SU-DHL-6 (cell line): ENCODE measurements at regions not wholly inside any gene's neighbourhood (a gene's known extent, or its start where the extent isn't known, plus 50 kb on each side); places are given as distances from the start of the nearest gene placed in this dataset.
A peak's percentile ranks its signal among the peaks of the same experiment; 100 is the strongest.

Experiments
- H2AFZ ChIP-seq: fragments of 200-600 bp; sonication (generic); 2 replicates; pipeline ENCODE4 v1.6.1; 2014; ENCODE audit warnings: low read depth, mild to moderate bottlenecking, moderate library complexity, mixed read lengths, antibody characterized with exemption, low read length; ENCODE audit not compliant: severe bottlenecking
- H3F3A ChIP-seq: fragments of 200-600 bp; shearing (Covaris generic); 2 replicates; pipeline ENCODE4 v1.6.0; 2016; ENCODE audit warnings: antibody characterized with exemption, mild to moderate bottlenecking; ENCODE audit not compliant: insufficient read depth
- H3K27ac ChIP-seq: fragments of 200-600 bp; sonication (generic); 2 replicates; pipeline ENCODE4 v1.5.1; 2016; ENCODE audit warnings: low read depth, mild to moderate bottlenecking, low read length, moderate library complexity, mixed read lengths
- H3K27me3 ChIP-seq: fragments of 200-600 bp; sonication (generic), shearing (Covaris generic); 2 replicates; pipeline ENCODE4 v1.6.0; 2014; ENCODE audit warnings: mild to moderate bottlenecking, low read length
- H3K36me3 ChIP-seq: fragments of 200-600 bp; sonication (generic); 2 replicates; pipeline ENCODE4 v1.6.1; 2014; ENCODE audit warnings: mild to moderate bottlenecking, low read length, mixed read lengths
- H3K4me2 ChIP-seq: fragments of 300-600, 200-600 bp; shearing (Covaris generic), sonication (generic); 2 replicates; pipeline ENCODE4 v1.6.0; 2014; ENCODE audit warnings: low read length, low read depth, mild to moderate bottlenecking; ENCODE audit not compliant: poor library complexity, severe bottlenecking
- H3K4me3 ChIP-seq: fragments of 200-600 bp; sonication (generic); 2 replicates; pipeline ENCODE4 v1.5.1; 2014; ENCODE audit warnings: antibody characterized with exemption, low read length, mild to moderate bottlenecking, mixed read lengths; ENCODE audit not compliant: insufficient read depth, poor library complexity, severe bottlenecking
- H3K79me2 ChIP-seq: fragments of 200-600 bp; sonication (generic); 2 replicates; pipeline ENCODE4 v1.6.1; 2014; ENCODE audit warnings: mild to moderate bottlenecking, low read length, moderate library complexity; ENCODE audit not compliant: insufficient read depth
- H3K9ac ChIP-seq: fragments of 200-600 bp; sonication (generic); 2 replicates; pipeline ENCODE4 v1.7.0; 2014; ENCODE audit warnings: mild to moderate bottlenecking, low read length
- H3K9me2 ChIP-seq: fragments of 200-600 bp; sonication (generic); replicated peaks from 2 replicates; pipeline ENCODE4 v1.6.1; 2014; ENCODE audit warnings: low read length; ENCODE audit not compliant: insufficient read depth
- H3K9me3 ChIP-seq: fragments of 200-600 bp; sonication (generic); 2 replicates; pipeline ENCODE4 v1.6.1; 2014; ENCODE audit warnings: low read length, mixed read lengths; ENCODE audit not compliant: insufficient read depth
- H4K20me1 ChIP-seq: fragments of 200-600 bp; sonication (generic); 2 replicates; pipeline ENCODE4 v1.6.1; 2014; ENCODE audit warnings: low read depth, mild to moderate bottlenecking, antibody characterized with exemption, low read length, moderate library complexity, mixed read lengths
- EZH2phosphoT487 ChIP-seq: fragments of 200-600 bp; sonication (generic), shearing (Covaris generic); conservative IDR thresholded peaks from 2 replicates; pipeline ENCODE4 v1.6.1; 2018; ENCODE audit warnings: mild to moderate bottlenecking, antibody characterized with exemption, low read length, moderate library complexity, mixed read lengths
- TF ChIP-seq, protein P1 (sequence below): fragments of 200-600 bp; sonication (generic); IDR thresholded peaks from one replicate; pipeline ENCODE4 v1.5.1; 2017; ENCODE audit warnings: antibody characterized with exemption, mild to moderate bottlenecking, low read length, moderate library complexity; ENCODE audit not compliant: insufficient read depth, poor library complexity, severe bottlenecking

DNA sequence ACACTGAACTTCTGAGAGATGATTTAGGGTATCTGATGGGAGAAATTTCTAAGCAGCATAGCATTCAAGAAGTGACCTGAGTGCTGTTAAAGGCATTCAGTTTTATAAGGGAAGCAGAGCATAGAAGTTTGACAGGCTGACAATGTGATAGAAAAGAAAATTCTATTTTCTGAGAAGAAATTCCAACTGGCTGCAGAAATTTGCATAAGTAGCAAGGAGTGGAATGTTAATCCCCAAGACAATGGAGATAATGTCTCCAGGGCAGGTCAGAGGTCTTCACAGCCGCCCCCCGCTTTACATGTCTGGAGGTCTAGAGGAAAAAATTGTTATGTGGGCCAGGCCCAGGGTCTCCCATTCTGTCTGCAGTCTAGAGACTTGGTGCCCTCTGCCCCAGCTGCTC lies 1361.8 kb upstream of the EYS start:
- no peak overlapping the region for H2AFZ ChIP-seq
- TF ChIP-seq, protein P1, sequence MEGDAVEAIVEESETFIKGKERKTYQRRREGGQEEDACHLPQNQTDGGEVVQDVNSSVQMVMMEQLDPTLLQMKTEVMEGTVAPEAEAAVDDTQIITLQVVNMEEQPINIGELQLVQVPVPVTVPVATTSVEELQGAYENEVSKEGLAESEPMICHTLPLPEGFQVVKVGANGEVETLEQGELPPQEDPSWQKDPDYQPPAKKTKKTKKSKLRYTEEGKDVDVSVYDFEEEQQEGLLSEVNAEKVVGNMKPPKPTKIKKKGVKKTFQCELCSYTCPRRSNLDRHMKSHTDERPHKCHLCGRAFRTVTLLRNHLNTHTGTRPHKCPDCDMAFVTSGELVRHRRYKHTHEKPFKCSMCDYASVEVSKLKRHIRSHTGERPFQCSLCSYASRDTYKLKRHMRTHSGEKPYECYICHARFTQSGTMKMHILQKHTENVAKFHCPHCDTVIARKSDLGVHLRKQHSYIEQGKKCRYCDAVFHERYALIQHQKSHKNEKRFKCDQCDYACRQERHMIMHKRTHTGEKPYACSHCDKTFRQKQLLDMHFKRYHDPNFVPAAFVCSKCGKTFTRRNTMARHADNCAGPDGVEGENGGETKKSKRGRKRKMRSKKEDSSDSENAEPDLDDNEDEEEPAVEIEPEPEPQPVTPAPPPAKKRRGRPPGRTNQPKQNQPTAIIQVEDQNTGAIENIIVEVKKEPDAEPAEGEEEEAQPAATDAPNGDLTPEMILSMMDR = no peak
- TF ChIP-seq EZH2phosphoT487 = no peak
- no peak overlapping the region for H3K27ac ChIP-seq
- H3K4me3 ChIP-seq = no peak overlapping the region
- no peaks in the 10 kb centered on the region for H3K9me3 ChIP-seq
- H3K36me3 ChIP-seq = no peaks in the 10 kb centered on the region
- no peaks in the 10 kb centered on the region for H4K20me1 ChIP-seq
- H3K79me2 ChIP-seq = no peaks in the 10 kb centered on the region
- H3K9ac ChIP-seq = no peak overlapping the region
- H3K27me3 ChIP-seq = no peaks in the 10 kb centered on the region
- no peak overlapping the region for H3K4me2 ChIP-seq
- no peaks in the 10 kb centered on the region for H3K9me2 ChIP-seq
- no peaks in the 10 kb centered on the region for H3F3A ChIP-seq

DNA sequence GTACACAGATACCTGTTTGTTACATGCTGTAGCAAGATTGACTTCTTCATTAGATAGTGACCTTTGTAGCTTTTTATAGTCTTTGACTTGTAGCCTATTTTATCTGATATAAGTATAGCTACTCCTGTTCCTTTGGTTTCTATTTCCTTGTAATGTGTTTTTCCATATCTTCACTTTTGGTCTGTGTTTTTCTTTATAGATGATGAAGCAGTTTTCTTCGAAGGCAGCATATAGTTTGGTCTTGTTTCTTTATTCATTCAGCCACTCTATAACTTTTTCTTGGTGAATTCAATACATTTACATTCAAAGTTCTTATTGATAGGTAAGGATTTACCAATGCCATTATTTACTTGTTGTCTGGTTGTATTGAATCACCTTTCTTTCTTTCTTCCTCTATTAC lies 1357.3 kb upstream of the EYS start:
- H3K4me3 ChIP-seq = no peak overlapping the region
- no peaks in the 10 kb centered on the region for H3K9me3 ChIP-seq
- no peaks in the 10 kb centered on the region for H4K20me1 ChIP-seq
- H3F3A ChIP-seq = no peaks in the 10 kb centered on the region
- H3K9me2 ChIP-seq = no peaks in the 10 kb centered on the region
- H2AFZ ChIP-seq = peak overlapping the region; percentile 78
- no peaks in the 10 kb centered on the region for H3K79me2 ChIP-seq
- H3K27me3 ChIP-seq = no peaks in the 10 kb centered on the region
- H3K36me3 ChIP-seq = no peaks in the 10 kb centered on the region
- H3K4me2 ChIP-seq = no peak overlapping the region
- H3K27ac ChIP-seq = no peak overlapping the region
- no peak overlapping the region for H3K9ac ChIP-seq
- no peak for TF ChIP-seq EZH2phosphoT487
- TF ChIP-seq, protein P1 = no peak

DNA sequence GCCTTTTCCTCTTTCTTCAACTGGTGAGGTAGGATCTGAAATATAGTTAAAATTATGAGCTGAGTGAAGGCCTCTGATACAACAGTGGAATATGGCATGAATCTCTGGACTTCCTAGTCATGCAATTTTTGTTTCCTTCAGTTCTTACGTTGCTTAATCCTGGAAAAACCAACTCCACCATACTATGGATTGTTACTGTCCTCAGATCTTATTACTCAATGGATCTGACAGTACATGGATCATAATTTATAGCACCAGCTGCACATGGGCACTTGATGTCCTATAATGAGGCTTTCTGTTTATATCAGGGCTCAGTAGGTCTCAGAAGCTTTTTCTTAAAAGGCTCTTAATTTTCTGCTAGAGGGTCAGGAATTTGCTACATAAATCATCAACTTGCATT lies 1341.0 kb upstream of the EYS start:
- H4K20me1 ChIP-seq = no peaks in the 10 kb centered on the region
- H3K27ac ChIP-seq = no peak overlapping the region
- no peak for TF ChIP-seq EZH2phosphoT487
- TF ChIP-seq, protein P1 = no peak
- no peaks in the 10 kb centered on the region for H3K36me3 ChIP-seq
- peak overlapping the region; percentile 17 for H2AFZ ChIP-seq
- H3K9me3 ChIP-seq = no peaks in the 10 kb centered on the region
- no peaks in the 10 kb centered on the region for H3K27me3 ChIP-seq
- no peak overlapping the region for H3K9ac ChIP-seq
- H3F3A ChIP-seq = no peaks in the 10 kb centered on the region; the same call in 1 of the 2 replicates
- no peak overlapping the region for H3K4me2 ChIP-seq
- H3K79me2 ChIP-seq = no peaks in the 10 kb centered on the region
- H3K4me3 ChIP-seq = no peak overlapping the region
- H3K9me2 ChIP-seq = no peaks in the 10 kb centered on the region
